Activated B cell treated with CpG ODN at 0.5 μM for 24 hours (primary cell): ENCODE measurements at regions not wholly inside any gene's neighbourhood (a gene's known extent, or its start where the extent isn't known, plus 50 kb on each side); places are given as distances from the start of the nearest gene placed in this dataset.

Experiments
- ATAC-seq: fragments of 200-7000 bp; cut with Tn5 transposase; one replicate; pipeline ENCODE4 v1.10.0; 2021; ENCODE audit warnings: low read depth, mild to moderate bottlenecking, moderate library complexity
- CTCF ChIA-PET: fragments of 350-600 bp; sonication (Branson Sonifier 250); formaldehyde crosslinking; loops from one replicate; lab custom pipeline; 2021; ENCODE audit warnings: antibody characterized with exemption; lab: Charles Lee
- POLR2A ChIA-PET: fragments of 350-600 bp; sonication (Branson Sonifier 250); formaldehyde crosslinking; loops from one replicate; lab custom pipeline; 2021; ENCODE audit warnings: antibody characterized with exemption; lab: Charles Lee
- DNase-seq: peaks from one replicate; pipeline ENCODE4 v3.0.0; 2022
- H3K27ac Mint-ChIP-seq: one replicate; pipeline ENCODE4 v1.8.0; 2020; ENCODE audit warnings: mixed read lengths
- H3K27me3 Mint-ChIP-seq: one replicate; pipeline ENCODE4 v1.8.0; 2021; ENCODE audit warnings: mixed read lengths
- H3K36me3 Mint-ChIP-seq: one replicate; pipeline ENCODE4 v1.8.0; 2021; ENCODE audit warnings: low read depth, mixed read lengths
- H3K4me1 Mint-ChIP-seq: one replicate; pipeline ENCODE4 v1.8.0; 2021; ENCODE audit warnings: mixed read lengths
- H3K4me3 Mint-ChIP-seq: one replicate; pipeline ENCODE4 v1.8.0; 2020; ENCODE audit warnings: mild to moderate bottlenecking, mixed read lengths
- H3K9me3 Mint-ChIP-seq: one replicate; pipeline ENCODE4 v1.8.0; 2020; ENCODE audit warnings: mixed read lengths
- CTCF ChIP-seq: fragments of 200-600 bp; IDR thresholded peaks from one replicate; pipeline ENCODE4 v1.8.0; 2022; ENCODE audit warnings: antibody characterized with exemption, mild to moderate bottlenecking
- intact Hi-C: fragments of 100-400 bp; cut with micrococcal nuclease; formaldehyde crosslinking; loops from one replicate; pipeline ENCODE4 v1.15.1; 2024

- DNase-seq = no peak
- H3K36me3 Mint-ChIP-seq = no peaks in the 10 kb centered on the region
- no peak for ATAC-seq
- no peaks in the 10 kb centered on the region for H3K27me3 Mint-ChIP-seq
- H3K4me3 Mint-ChIP-seq = no peak overlapping the region
- no peaks in the 10 kb centered on the region for H3K4me1 Mint-ChIP-seq
- peaks cover 1% of the 10 kb centered on the region for H3K9me3 Mint-ChIP-seq
- no peak for TF ChIP-seq CTCF
- CTCF ChIA-PET = no interaction called here
- POLR2A ChIA-PET = no interaction called here
- intact Hi-C loops = no loop called here
- H3K27ac Mint-ChIP-seq = no peak overlapping the region
Measured at GRCh38 chr22:47757741-47758140, 995.3 kb downstream of the TBC1D22A start.

- Mint-ChIP-seq H3K4me3 (no peak overlapping the region), H3K36me3 (no peaks in the 10 kb centered on the region), H3K27ac (no peak overlapping the region), H3K9me3 (no peaks in the 10 kb centered on the region), H3K4me1 (no peaks in the 10 kb centered on the region), H3K27me3 (peaks cover 25% of the 10 kb centered on the region)
- DNase-seq (no peak), ATAC-seq (no peak)
- no peak for TF ChIP-seq CTCF
- CTCF ChIA-PET = no interaction called here
- POLR2A ChIA-PET = no interaction called here
- intact Hi-C loops = no loop called here
Measured at GRCh38 chr22:47750086-47750485, 987.6 kb downstream of the TBC1D22A start.

GRCh38 chr22:47748957-47749356 lies 986.5 kb downstream of the TBC1D22A start:
- H3K27ac Mint-ChIP-seq = no peak overlapping the region
- TF ChIP-seq CTCF = no peak
- DNase-seq (no peak), ATAC-seq (no peak)
- no peaks in the 10 kb centered on the region for H3K9me3 Mint-ChIP-seq
- H3K36me3 Mint-ChIP-seq = no peaks in the 10 kb centered on the region
- no peaks in the 10 kb centered on the region for H3K4me1 Mint-ChIP-seq
- H3K27me3 Mint-ChIP-seq = peaks cover 25% of the 10 kb centered on the region
- intact Hi-C loops = no loop called here
- ChIA-PET CTCF (no interaction called here), POLR2A (no interaction called here)
- H3K4me3 Mint-ChIP-seq = no peak overlapping the region

- CTCF ChIA-PET = no interaction called here
- DNase-seq (no peak), ATAC-seq (no peak)
- no peak for TF ChIP-seq CTCF
- H3K9me3 Mint-ChIP-seq = no peaks in the 10 kb centered on the region
- H3K27ac Mint-ChIP-seq = no peak overlapping the region
- no peaks in the 10 kb centered on the region for H3K4me1 Mint-ChIP-seq
- H3K4me3 Mint-ChIP-seq = no peak overlapping the region
- intact Hi-C loops = no loop called here
- no peaks in the 10 kb centered on the region for H3K36me3 Mint-ChIP-seq
- POLR2A ChIA-PET = no interaction called here
- H3K27me3 Mint-ChIP-seq = peaks cover 25% of the 10 kb centered on the region
Measured at GRCh38 chr22:47748271-47748670, 985.8 kb downstream of the TBC1D22A start.

GRCh38 chr22:47740109-47740805 lies 977.8 kb downstream of the TBC1D22A start:
- ChIA-PET CTCF (no interaction called here), POLR2A (no interaction called here)
- DNase-seq = no peak
- Mint-ChIP-seq H3K27me3 (peaks cover 7% of the 10 kb centered on the region), H3K9me3 (no peaks in the 10 kb centered on the region), H3K4me1 (no peaks in the 10 kb centered on the region), H3K36me3 (no peaks in the 10 kb centered on the region), H3K4me3 (no peak overlapping the region), H3K27ac (no peak overlapping the region)
- TF ChIP-seq CTCF = no peak
- no peak for ATAC-seq
- intact Hi-C loops = no loop called here
